ENCODE measurements at regions not wholly inside any gene's neighbourhood (a gene's known extent, or its start where the extent isn't known, plus 50 kb on each side); places are given as distances from the start of the nearest gene placed in this dataset.

DNA sequence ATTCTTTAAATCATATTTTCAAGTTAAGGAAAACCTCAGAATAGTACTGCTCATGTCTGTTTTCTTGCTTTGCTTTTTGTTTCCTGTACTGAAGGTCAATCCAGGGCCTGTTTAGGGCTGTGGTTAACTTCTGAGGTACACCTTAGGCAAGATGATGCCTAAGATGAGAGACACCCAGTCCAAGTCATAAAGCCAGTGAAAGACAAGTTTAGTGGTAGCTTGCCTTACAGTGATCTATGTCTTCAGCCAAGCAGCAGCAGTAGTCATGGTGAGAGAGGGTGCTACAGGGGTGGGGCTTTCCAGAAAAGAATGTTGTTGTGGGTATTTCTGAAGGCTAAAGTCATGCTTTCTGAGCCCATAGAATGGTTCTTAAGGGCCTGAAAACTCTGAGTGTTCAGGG lies 173.7 kb downstream of the VSIG4 start:
- TF ChIP-seq POLR2AphosphoS5 (IDR thresholded peaks at IDR 0.05; ENCODE audit: low read depth, low read length) = no peak
- TF ChIP-seq POLR2A (IDR thresholded peaks at IDR 0.05; ENCODE audit: low read depth, low read length) = no peak

Measured in GM12892 (cell line).